T-helper 1 cell treated with Interleukin-12 subunit alpha and Interleukin-12 subunit beta and Interleukin-4 antibody, amounts not matched to agents 30 ng/mL and 1 ng/mL, for 36 hours (primary cell): ENCODE measurements at regions not wholly inside any gene's neighbourhood (a gene's known extent, or its start where the extent isn't known, plus 50 kb on each side); places are given as distances from the start of the nearest gene placed in this dataset.
"Not testable (repeated sequence)": the region's sequence is repeated elsewhere in the genome, so short reads cannot be mapped to it uniquely, and the experiment has no call there.

Experiments used
- intact Hi-C: fragments of 100-400 bp; cut with micrococcal nuclease; formaldehyde crosslinking; loops from one replicate; pipeline ENCODE4 v1.15.1; 2024

GRCh38 chr4:170721812-170722373, 632.1 kb upstream of the AADAT start:
- intact Hi-C loops, result no loop called here

GRCh38 chr4:170716868-170717267, 627.1 kb upstream of the AADAT start:
- intact Hi-C loops, result no loop called here

- intact Hi-C loops, result no loop called here
These were observed 616.2 kb upstream of the AADAT start for GRCh38 chr4:170705907-170706306.

GRCh38 chr4:170700064-170700463, 610.3 kb upstream of the AADAT start:
- intact Hi-C loops, result no loop called here

GRCh38 chr4:170698334-170698733, 608.6 kb upstream of the AADAT start:
- intact Hi-C loops, result no loop called here

- intact Hi-C loops, result no loop called here
These were observed 608.1 kb upstream of the AADAT start for GRCh38 chr4:170697845-170698244.

- intact Hi-C loops, result no loop called here
These were observed 607.3 kb upstream of the AADAT start for GRCh38 chr4:170697045-170697444.

GRCh38 chr4:170691168-170691567, 601.4 kb upstream of the AADAT start:
- intact Hi-C loops, result no loop called here

GRCh38 chr4:170687751-170688150, 598.0 kb upstream of the AADAT start:
- intact Hi-C loops, result no loop called here

GRCh38 chr4:170685701-170686100, 595.9 kb upstream of the AADAT start:
- intact Hi-C loops, result not testable (repeated sequence)

- intact Hi-C loops, result no loop called here
These were observed 593.0 kb upstream of the AADAT start for GRCh38 chr4:170682558-170683294.

- intact Hi-C loops, result not testable (repeated sequence)
These were observed 592.3 kb upstream of the AADAT start for GRCh38 chr4:170682087-170682486.

- intact Hi-C loops, result no loop called here
These were observed 586.0 kb upstream of the AADAT start for GRCh38 chr4:170675568-170676262.

GRCh38 chr4:170674176-170674575, 584.4 kb upstream of the AADAT start:
- intact Hi-C loops, result no loop called here

- intact Hi-C loops, result no loop called here
These were observed 582.7 kb upstream of the AADAT start for GRCh38 chr4:170672381-170672965.

- intact Hi-C loops, result no loop called here
These were observed 581.4 kb upstream of the AADAT start for GRCh38 chr4:170671171-170671570.

- intact Hi-C loops, result no loop called here
These were observed 578.1 kb upstream of the AADAT start for GRCh38 chr4:170667814-170668213.

- intact Hi-C loops, result no loop called here
These were observed 577.2 kb upstream of the AADAT start for GRCh38 chr4:170666909-170667308.

- intact Hi-C loops, result no loop called here
These were observed 572.5 kb upstream of the AADAT start for GRCh38 chr4:170662250-170662649.

- intact Hi-C loops, result no loop called here
These were observed 568.0 kb upstream of the AADAT start for GRCh38 chr4:170657761-170658160.

- intact Hi-C loops, result no loop called here
These were observed 566.8 kb upstream of the AADAT start for GRCh38 chr4:170656506-170656905.

GRCh38 chr4:170652571-170652970, 562.8 kb upstream of the AADAT start:
- intact Hi-C loops, result no loop called here
